SU-DHL-6 (cell line): ENCODE measurements at regions not wholly inside any gene's neighbourhood (a gene's known extent, or its start where the extent isn't known, plus 50 kb on each side); places are given as distances from the start of the nearest gene placed in this dataset.

Source experiments
- H2AFZ ChIP-seq: fragments of 200-600 bp; sonication (generic); 2 replicates; pipeline ENCODE4 v1.6.1; 2014; ENCODE audit warnings: low read depth, mild to moderate bottlenecking, moderate library complexity, mixed read lengths, antibody characterized with exemption, low read length; ENCODE audit not compliant: severe bottlenecking
- H3F3A ChIP-seq: fragments of 200-600 bp; shearing (Covaris generic); 2 replicates; pipeline ENCODE4 v1.6.0; 2016; ENCODE audit warnings: antibody characterized with exemption, mild to moderate bottlenecking; ENCODE audit not compliant: insufficient read depth
- H3K27ac ChIP-seq: fragments of 200-600 bp; sonication (generic); 2 replicates; pipeline ENCODE4 v1.5.1; 2016; ENCODE audit warnings: low read depth, mild to moderate bottlenecking, low read length, moderate library complexity, mixed read lengths
- H3K27me3 ChIP-seq: fragments of 200-600 bp; sonication (generic), shearing (Covaris generic); 2 replicates; pipeline ENCODE4 v1.6.0; 2014; ENCODE audit warnings: mild to moderate bottlenecking, low read length
- H3K36me3 ChIP-seq: fragments of 200-600 bp; sonication (generic); 2 replicates; pipeline ENCODE4 v1.6.1; 2014; ENCODE audit warnings: mild to moderate bottlenecking, low read length, mixed read lengths
- H3K4me2 ChIP-seq: fragments of 300-600, 200-600 bp; shearing (Covaris generic), sonication (generic); 2 replicates; pipeline ENCODE4 v1.6.0; 2014; ENCODE audit warnings: low read length, low read depth, mild to moderate bottlenecking; ENCODE audit not compliant: poor library complexity, severe bottlenecking
- H3K4me3 ChIP-seq: fragments of 200-600 bp; sonication (generic); 2 replicates; pipeline ENCODE4 v1.5.1; 2014; ENCODE audit warnings: antibody characterized with exemption, low read length, mild to moderate bottlenecking, mixed read lengths; ENCODE audit not compliant: insufficient read depth, poor library complexity, severe bottlenecking
- H3K79me2 ChIP-seq: fragments of 200-600 bp; sonication (generic); 2 replicates; pipeline ENCODE4 v1.6.1; 2014; ENCODE audit warnings: mild to moderate bottlenecking, low read length, moderate library complexity; ENCODE audit not compliant: insufficient read depth
- H3K9ac ChIP-seq: fragments of 200-600 bp; sonication (generic); 2 replicates; pipeline ENCODE4 v1.7.0; 2014; ENCODE audit warnings: mild to moderate bottlenecking, low read length
- H3K9me2 ChIP-seq: fragments of 200-600 bp; sonication (generic); replicated peaks from 2 replicates; pipeline ENCODE4 v1.6.1; 2014; ENCODE audit warnings: low read length; ENCODE audit not compliant: insufficient read depth
- H3K9me3 ChIP-seq: fragments of 200-600 bp; sonication (generic); 2 replicates; pipeline ENCODE4 v1.6.1; 2014; ENCODE audit warnings: low read length, mixed read lengths; ENCODE audit not compliant: insufficient read depth
- H4K20me1 ChIP-seq: fragments of 200-600 bp; sonication (generic); 2 replicates; pipeline ENCODE4 v1.6.1; 2014; ENCODE audit warnings: low read depth, mild to moderate bottlenecking, antibody characterized with exemption, low read length, moderate library complexity, mixed read lengths
- EZH2phosphoT487 ChIP-seq: fragments of 200-600 bp; sonication (generic), shearing (Covaris generic); conservative IDR thresholded peaks from 2 replicates; pipeline ENCODE4 v1.6.1; 2018; ENCODE audit warnings: mild to moderate bottlenecking, antibody characterized with exemption, low read length, moderate library complexity, mixed read lengths
- TF ChIP-seq, protein P1 (sequence below): fragments of 200-600 bp; sonication (generic); IDR thresholded peaks from one replicate; pipeline ENCODE4 v1.5.1; 2017; ENCODE audit warnings: antibody characterized with exemption, mild to moderate bottlenecking, low read length, moderate library complexity; ENCODE audit not compliant: insufficient read depth, poor library complexity, severe bottlenecking

DNA sequence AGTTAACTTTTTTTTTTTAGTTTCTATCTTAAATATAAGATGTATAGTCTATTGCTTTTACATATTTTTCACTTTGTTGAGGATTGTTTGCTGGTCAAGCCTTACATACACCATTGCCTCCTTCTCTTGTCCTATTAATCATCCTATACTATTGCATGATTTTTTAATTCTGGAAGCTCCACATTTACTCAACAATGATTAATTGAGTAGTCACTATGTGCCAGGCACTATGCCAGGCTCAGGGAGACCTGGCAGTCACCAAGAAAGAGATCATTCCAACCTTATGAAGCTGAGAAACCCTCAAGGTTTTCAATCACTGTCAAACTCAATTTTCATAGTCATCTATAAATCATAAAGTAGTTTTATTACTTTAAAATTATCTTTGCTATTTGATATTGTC is 626.2 kb downstream of the IGSF11 start:
- no peaks in the 10 kb centered on the region for H3K9me2 ChIP-seq
- H3K4me2 ChIP-seq: no peak overlapping the region
- no peaks in the 10 kb centered on the region for H3F3A ChIP-seq
- H3K9me3 ChIP-seq: no peaks in the 10 kb centered on the region
- TF ChIP-seq, protein P1, sequence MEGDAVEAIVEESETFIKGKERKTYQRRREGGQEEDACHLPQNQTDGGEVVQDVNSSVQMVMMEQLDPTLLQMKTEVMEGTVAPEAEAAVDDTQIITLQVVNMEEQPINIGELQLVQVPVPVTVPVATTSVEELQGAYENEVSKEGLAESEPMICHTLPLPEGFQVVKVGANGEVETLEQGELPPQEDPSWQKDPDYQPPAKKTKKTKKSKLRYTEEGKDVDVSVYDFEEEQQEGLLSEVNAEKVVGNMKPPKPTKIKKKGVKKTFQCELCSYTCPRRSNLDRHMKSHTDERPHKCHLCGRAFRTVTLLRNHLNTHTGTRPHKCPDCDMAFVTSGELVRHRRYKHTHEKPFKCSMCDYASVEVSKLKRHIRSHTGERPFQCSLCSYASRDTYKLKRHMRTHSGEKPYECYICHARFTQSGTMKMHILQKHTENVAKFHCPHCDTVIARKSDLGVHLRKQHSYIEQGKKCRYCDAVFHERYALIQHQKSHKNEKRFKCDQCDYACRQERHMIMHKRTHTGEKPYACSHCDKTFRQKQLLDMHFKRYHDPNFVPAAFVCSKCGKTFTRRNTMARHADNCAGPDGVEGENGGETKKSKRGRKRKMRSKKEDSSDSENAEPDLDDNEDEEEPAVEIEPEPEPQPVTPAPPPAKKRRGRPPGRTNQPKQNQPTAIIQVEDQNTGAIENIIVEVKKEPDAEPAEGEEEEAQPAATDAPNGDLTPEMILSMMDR: no peak
- no peak for TF ChIP-seq EZH2phosphoT487
- H4K20me1 ChIP-seq: no peaks in the 10 kb centered on the region
- no peaks in the 10 kb centered on the region for H3K27me3 ChIP-seq
- no peak overlapping the region for H3K4me3 ChIP-seq
- no peak overlapping the region for H3K27ac ChIP-seq
- H3K36me3 ChIP-seq: no peaks in the 10 kb centered on the region
- H3K9ac ChIP-seq: no peak overlapping the region
- H2AFZ ChIP-seq: no peak overlapping the region
- no peaks in the 10 kb centered on the region for H3K79me2 ChIP-seq

- no peak overlapping the region for H3K4me3 ChIP-seq
- no peaks in the 10 kb centered on the region for H3F3A ChIP-seq
- H3K27ac ChIP-seq: no peak overlapping the region
- H3K9me2 ChIP-seq: no peaks in the 10 kb centered on the region
- no peaks in the 10 kb centered on the region for H4K20me1 ChIP-seq
- TF ChIP-seq EZH2phosphoT487: no peak
- TF ChIP-seq, protein P1: no peak
- no peak overlapping the region for H3K4me2 ChIP-seq
- no peaks in the 10 kb centered on the region for H3K9me3 ChIP-seq
- no peaks in the 10 kb centered on the region for H3K27me3 ChIP-seq
- no peaks in the 10 kb centered on the region for H3K79me2 ChIP-seq
- no peaks in the 10 kb centered on the region for H3K36me3 ChIP-seq
- no peak overlapping the region for H3K9ac ChIP-seq
- H2AFZ ChIP-seq: no peak overlapping the region
These were observed 622.1 kb downstream of the IGSF11 start for GRCh38 chr3:118412503-118412902.

DNA sequence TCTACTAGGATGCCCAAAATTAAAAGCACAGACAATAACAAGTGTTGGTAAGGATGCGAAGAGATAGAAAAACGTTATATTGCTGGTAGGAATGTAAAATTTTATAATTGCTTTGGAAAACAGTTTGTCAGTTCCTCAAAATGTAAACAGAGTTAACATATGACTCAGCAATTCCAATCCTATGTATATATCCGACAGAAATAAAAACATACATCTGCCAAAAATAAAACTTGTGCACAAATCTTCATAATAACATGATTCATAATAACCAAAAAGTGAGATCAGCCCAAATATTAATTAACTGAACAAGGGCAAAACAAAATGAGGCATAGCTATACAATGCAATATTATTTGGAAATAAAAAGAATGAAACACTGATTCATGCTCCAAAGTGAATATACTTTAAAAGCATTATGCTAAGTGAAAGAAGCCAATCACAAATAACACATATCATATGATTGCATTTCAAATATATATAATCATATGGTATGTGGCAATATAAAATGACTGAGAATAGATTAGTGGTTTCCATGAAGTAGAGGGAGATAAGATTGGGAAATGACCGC is 609.3 kb downstream of the IGSF11 start:
- Histone ChIP-seq H4K20me1 (no peaks in the 10 kb centered on the region), H3K79me2 (no peaks in the 10 kb centered on the region), H3K36me3 (no peaks in the 10 kb centered on the region), H2AFZ (no peak overlapping the region), H3K4me2 (no peak overlapping the region), H3F3A (no peaks in the 10 kb centered on the region), H3K9me3 (no peaks in the 10 kb centered on the region), H3K27me3 (no peaks in the 10 kb centered on the region), H3K9me2 (no peaks in the 10 kb centered on the region), H3K4me3 (no peak overlapping the region), H3K27ac (no peak overlapping the region), H3K9ac (no peak overlapping the region)
- TF ChIP-seq EZH2phosphoT487: no peak
- TF ChIP-seq, protein P1: no peak
